GM12891 (cell line): ENCODE measurements at regions not wholly inside any gene's neighbourhood (a gene's known extent, or its start where the extent isn't known, plus 50 kb on each side); places are given as distances from the start of the nearest gene placed in this dataset.

Experiments used
- PAX5 ChIP-seq: IDR thresholded peaks from 2 replicates; pipeline ENCODE4 v1.6.1; 2011; ENCODE audit warnings: low read length, moderate library complexity, mild to moderate bottlenecking; ENCODE audit not compliant: insufficient read depth, severe bottlenecking
- POLR2A ChIP-seq: IDR thresholded peaks from 2 replicates; pipeline ENCODE4 v1.6.1; 2011; ENCODE audit warnings: low read depth, low read length, control low read depth
- POLR2AphosphoS5 ChIP-seq: IDR thresholded peaks from 2 replicates; pipeline ENCODE4 v1.6.1; 2011; ENCODE audit warnings: low read depth, low read length, control low read depth
- TAF1 ChIP-seq: IDR thresholded peaks from 2 replicates; pipeline ENCODE4 v1.6.1; 2011; ENCODE audit warnings: low read depth, low read length, control low read depth

DNA sequence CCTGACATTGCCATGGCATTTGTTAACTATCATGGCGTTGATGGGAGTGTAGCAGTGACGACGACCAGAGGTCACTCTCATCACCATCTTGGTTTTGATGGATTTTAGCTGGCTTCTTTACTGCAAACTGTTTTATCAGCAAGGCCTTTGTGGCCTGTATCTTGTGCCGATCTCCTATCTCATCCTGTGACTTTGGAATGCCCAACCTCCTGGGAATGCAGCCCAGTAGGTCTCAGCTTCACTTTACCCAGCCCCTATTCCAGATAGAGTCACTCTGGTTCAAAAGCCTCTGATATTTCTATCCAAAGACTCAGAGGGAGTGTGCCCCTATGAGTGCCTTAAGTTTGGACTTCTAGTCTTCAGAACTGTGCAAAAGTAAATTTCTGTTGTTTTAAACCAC is 130.1 kb downstream of the ADAMTS1 start:
- TF ChIP-seq POLR2A: no peak
- TF ChIP-seq POLR2AphosphoS5: no peak
- TF ChIP-seq PAX5: no peak
- TF ChIP-seq TAF1: no peak
